ENCODE measurements at regions not wholly inside any gene's neighbourhood (a gene's known extent, or its start where the extent isn't known, plus 50 kb on each side); places are given as distances from the start of the nearest gene placed in this dataset.
A peak's percentile ranks its signal among the peaks of the same experiment; 100 is the strongest.

DNA sequence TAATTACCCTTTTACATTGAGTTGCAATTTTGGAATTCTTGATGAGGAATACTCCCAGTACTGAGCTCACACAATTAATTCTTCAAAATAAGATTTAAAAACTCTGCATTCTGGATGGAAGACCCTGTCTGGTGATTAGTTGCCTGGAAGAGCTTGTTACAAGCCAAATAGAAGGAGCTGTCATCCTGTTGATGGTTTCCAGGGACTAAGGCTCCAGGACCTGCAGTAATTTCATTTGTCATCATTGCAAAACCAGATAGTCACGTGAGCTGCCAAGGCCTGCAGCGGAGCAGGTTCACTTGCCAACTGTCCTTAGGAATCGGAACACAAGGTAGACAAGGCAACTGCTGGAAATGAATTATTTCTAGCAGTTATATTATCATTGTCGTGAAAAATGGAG lies 597.7 kb downstream of the CCDC171 start:
- H3K4me1 ChIP-seq, result no peaks in the 10 kb centered on the region
- H3K9me3 ChIP-seq, result no peaks in the 10 kb centered on the region
- no peak overlapping the region for H3K4me3 ChIP-seq
- intact Hi-C loops (cut with DNase I; ENCODE audit: low total_unique reads), result no loop called here
- H3K27me3 ChIP-seq, result no peaks in the 10 kb centered on the region
- DNase-seq, result peak; percentile 86 to 94
- H3K36me3 ChIP-seq, result no peaks in the 10 kb centered on the region
- TF ChIP-seq POLR2A (IDR thresholded peaks at IDR 0.05), result no peak
- TF ChIP-seq, protein P1, sequence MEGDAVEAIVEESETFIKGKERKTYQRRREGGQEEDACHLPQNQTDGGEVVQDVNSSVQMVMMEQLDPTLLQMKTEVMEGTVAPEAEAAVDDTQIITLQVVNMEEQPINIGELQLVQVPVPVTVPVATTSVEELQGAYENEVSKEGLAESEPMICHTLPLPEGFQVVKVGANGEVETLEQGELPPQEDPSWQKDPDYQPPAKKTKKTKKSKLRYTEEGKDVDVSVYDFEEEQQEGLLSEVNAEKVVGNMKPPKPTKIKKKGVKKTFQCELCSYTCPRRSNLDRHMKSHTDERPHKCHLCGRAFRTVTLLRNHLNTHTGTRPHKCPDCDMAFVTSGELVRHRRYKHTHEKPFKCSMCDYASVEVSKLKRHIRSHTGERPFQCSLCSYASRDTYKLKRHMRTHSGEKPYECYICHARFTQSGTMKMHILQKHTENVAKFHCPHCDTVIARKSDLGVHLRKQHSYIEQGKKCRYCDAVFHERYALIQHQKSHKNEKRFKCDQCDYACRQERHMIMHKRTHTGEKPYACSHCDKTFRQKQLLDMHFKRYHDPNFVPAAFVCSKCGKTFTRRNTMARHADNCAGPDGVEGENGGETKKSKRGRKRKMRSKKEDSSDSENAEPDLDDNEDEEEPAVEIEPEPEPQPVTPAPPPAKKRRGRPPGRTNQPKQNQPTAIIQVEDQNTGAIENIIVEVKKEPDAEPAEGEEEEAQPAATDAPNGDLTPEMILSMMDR (IDR thresholded peaks at IDR 0.05), result no peak
- peak overlapping the region; percentile 64 to 72 for H3K27ac ChIP-seq

DNA sequence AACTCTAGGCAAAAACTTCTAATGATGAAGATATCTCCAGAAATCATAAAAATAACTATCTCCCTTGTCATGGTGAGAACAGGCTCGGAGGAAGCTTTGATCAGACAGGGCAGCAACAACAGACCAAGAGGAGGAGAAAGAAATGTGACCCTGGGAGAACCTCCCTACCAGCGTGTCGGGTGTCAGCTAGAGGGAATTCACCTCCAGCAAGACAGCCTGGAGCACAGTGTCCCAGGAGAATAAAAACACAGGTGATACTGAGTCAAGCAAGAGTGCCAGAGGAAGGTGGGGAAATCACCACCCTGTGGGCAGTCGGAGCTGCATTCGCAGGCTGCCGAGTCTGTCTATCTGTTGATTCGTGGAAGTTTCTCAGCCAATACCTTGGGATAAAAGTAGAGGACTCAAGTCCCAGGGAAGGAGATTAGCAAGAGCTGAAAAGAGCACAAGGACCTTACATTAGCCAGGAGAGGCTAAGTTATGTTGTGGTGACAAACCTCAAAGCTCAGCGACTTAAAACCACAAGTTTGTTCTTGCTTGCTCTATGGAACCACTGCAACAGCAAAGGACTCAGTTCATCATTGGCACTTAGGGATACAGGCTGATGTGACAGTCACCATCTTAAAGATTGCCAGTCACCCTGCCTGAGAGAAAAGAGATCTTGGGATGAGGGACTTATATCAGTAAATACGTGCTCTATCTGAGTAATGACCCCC lies 598.3 kb downstream of the CCDC171 start:
- intact Hi-C loops (cut with DNase I; ENCODE audit: low total_unique reads), result no loop called here

DNA sequence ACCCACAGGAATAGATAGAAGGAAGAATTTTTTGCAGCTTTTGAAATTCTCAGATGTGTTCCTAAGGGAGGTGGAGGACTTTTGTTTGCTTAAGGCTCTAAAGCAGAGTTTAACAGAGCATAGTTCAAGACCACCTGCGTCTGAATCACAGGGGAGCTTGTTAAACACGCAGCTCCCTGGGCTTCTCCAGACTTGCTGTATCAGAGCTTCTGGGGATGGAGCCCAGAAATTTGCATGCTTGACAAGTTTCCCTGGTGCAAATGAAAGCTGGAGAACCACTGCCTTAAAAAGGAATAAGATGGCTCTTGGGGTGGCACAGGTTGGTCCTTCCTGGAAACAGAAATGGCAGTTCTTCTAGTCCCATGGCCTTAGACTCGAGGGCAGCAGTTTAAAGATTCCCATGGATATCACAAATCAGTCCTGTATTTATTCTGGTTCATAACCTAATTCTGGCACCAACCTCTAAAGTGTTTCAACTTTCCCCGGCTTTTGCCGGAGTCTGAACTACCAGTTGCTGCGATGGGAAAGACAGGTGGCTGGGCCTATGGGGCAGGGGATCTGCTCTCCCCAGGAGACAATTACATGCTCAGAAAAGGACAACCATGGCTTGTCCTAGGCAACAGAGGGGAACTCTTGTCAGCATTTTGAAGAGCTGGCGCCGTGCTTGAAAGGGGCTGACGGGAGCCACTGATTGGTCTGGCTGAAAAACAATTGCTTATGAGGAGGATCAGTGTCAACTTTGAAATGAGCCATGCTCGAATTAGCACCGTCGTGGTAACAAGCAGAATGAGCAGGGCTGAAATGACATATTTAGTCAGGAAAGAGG lies 599.6 kb downstream of the CCDC171 start:
- H3K36me3 ChIP-seq, result no peaks in the 10 kb centered on the region
- TF ChIP-seq, protein P1 (IDR thresholded peaks at IDR 0.05), result no peak
- no peak for TF ChIP-seq POLR2A (IDR thresholded peaks at IDR 0.05)

More for the DNA sequence above, 598.3 kb downstream of the CCDC171 start:
- TF ChIP-seq, protein P1 (IDR thresholded peaks at IDR 0.05), result no peak
- TF ChIP-seq POLR2A (IDR thresholded peaks at IDR 0.05), result no peak
- DNase-seq, result peak; percentile 59 to 78
- no peak overlapping the region for H3K4me3 ChIP-seq
- H3K9me3 ChIP-seq, result no peaks in the 10 kb centered on the region
- H3K36me3 ChIP-seq, result no peaks in the 10 kb centered on the region
- H3K27ac ChIP-seq, result peak overlapping the region; percentile 64 to 72
- no peaks in the 10 kb centered on the region for H3K4me1 ChIP-seq
- H3K27me3 ChIP-seq, result no peaks in the 10 kb centered on the region

DNA sequence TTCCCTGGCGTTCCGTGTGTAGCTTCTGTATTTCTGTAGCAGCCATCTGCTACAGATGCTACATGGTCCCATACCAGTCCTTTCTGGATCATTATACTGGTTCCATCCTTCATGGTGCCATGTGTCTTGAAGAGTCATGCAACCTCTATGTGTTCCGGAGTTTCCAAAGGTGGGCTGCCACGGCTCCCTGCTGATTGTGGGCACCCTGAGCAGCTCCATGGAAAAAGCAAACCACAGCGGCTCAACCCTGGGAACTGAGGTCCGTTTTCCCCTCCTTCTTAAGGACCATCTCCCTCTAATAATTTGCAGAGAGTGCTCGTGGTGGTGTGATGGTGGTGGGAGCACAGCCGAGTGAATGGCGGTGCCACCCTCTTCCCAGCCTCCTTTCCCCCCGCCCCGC lies 600.4 kb downstream of the CCDC171 start:
- TF ChIP-seq POLR2A (IDR thresholded peaks at IDR 0.05), result no peak
- TF ChIP-seq, protein P1 (IDR thresholded peaks at IDR 0.05), result no peak
- DNase-seq, result no peak
- no peaks in the 10 kb centered on the region for H3K4me1 ChIP-seq
- H3K27ac ChIP-seq, result peak overlapping the region in 1 of 2 donors; percentile 72
- no peaks in the 10 kb centered on the region for H3K27me3 ChIP-seq
- intact Hi-C loops (cut with DNase I; ENCODE audit: low total_unique reads), result no loop called here
- H3K36me3 ChIP-seq, result no peaks in the 10 kb centered on the region
- no peak overlapping the region for H3K4me3 ChIP-seq
- no peaks in the 10 kb centered on the region for H3K9me3 ChIP-seq

More for the DNA sequence above, 599.6 kb downstream of the CCDC171 start:
- no peak overlapping the region for H3K4me3 ChIP-seq
- H3K9me3 ChIP-seq, result no peaks in the 10 kb centered on the region
- H3K4me1 ChIP-seq, result no peaks in the 10 kb centered on the region
- H3K27me3 ChIP-seq, result no peaks in the 10 kb centered on the region
- intact Hi-C loops (cut with DNase I; ENCODE audit: low total_unique reads), result no loop called here
- DNase-seq, result no peak
- peak overlapping the region; percentile 64 to 72 for H3K27ac ChIP-seq

DNA sequence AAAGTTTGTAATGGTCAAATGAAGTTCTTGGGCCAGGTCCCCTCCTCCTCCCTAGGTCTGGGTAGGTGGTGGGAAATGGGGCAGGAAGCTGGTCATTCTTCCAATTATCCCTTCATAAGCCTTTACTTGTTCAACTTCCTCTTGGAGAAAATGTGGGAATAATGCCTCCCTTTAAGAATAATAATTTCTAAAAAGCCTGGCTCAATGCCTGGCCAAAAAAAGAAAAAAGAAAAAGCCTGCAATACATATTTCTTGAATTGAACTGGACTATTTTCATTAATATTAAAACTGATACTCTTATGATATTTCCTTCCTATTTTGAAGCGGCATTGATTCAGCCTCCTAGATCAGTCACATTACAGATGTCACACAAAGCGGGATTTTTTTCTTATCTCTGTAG lies 600.9 kb downstream of the CCDC171 start:
- Histone ChIP-seq H3K27ac (peak overlapping the region in 1 of 2 donors; percentile 72), H3K36me3 (no peaks in the 10 kb centered on the region), H3K4me3 (no peak overlapping the region), H3K9me3 (no peaks in the 10 kb centered on the region), H3K27me3 (no peaks in the 10 kb centered on the region), H3K4me1 (no peaks in the 10 kb centered on the region)
- intact Hi-C loops (cut with DNase I; ENCODE audit: low total_unique reads), result no loop called here
- no peak for DNase-seq
- TF ChIP-seq, protein P1 (IDR thresholded peaks at IDR 0.05), result no peak
- no peak for TF ChIP-seq POLR2A (IDR thresholded peaks at IDR 0.05)
